HG03196 (cell line): ENCODE measurements at regions not wholly inside any gene's neighbourhood (a gene's known extent, or its start where the extent isn't known, plus 50 kb on each side); places are given as distances from the start of the nearest gene placed in this dataset.

ENCODE experiments used
- ATAC-seq: cut with Tn5 transposase; IDR thresholded peaks from one replicate; pipeline ENCODE4 v1.9.1; 2021; ENCODE audit not compliant: unreplicated experiment

- no peak for ATAC-seq
Measured at GRCh38 chr7:88442413-88442812, 135.7 kb upstream of the STEAP4 start.

GRCh38 chr7:88437132-88437531 is 130.4 kb upstream of the STEAP4 start:
- ATAC-seq = no peak

- no peak for ATAC-seq
Measured at GRCh38 chr7:88432301-88432700, 125.6 kb upstream of the STEAP4 start.

- ATAC-seq = no peak
Measured at GRCh38 chr7:88431882-88432281, 125.2 kb upstream of the STEAP4 start.

GRCh38 chr7:88429382-88429781 is 122.7 kb upstream of the STEAP4 start:
- ATAC-seq = no peak

GRCh38 chr7:88402529-88402928 is 95.8 kb upstream of the STEAP4 start:
- no peak for ATAC-seq

GRCh38 chr7:88401009-88401623 is 94.4 kb upstream of the STEAP4 start:
- peak; percentile 40 for ATAC-seq

GRCh38 chr7:88399696-88400240 is 93.1 kb upstream of the STEAP4 start:
- ATAC-seq = no peak

GRCh38 chr7:88399036-88399435 is 92.3 kb upstream of the STEAP4 start:
- ATAC-seq = no peak

GRCh38 chr7:88398459-88398858 is 91.8 kb upstream of the STEAP4 start:
- no peak for ATAC-seq

GRCh38 chr7:88396948-88397322 is 90.2 kb upstream of the STEAP4 start:
- peak; percentile 39 for ATAC-seq

GRCh38 chr7:88396295-88396947 is 89.7 kb upstream of the STEAP4 start:
- peak; percentile 63 for ATAC-seq

GRCh38 chr7:88395715-88396114 is 89.0 kb upstream of the STEAP4 start:
- no peak for ATAC-seq

- no peak for ATAC-seq
Measured at GRCh38 chr7:88391247-88391646, 84.6 kb upstream of the STEAP4 start.

GRCh38 chr7:88387368-88387767 is 80.7 kb upstream of the STEAP4 start:
- no peak for ATAC-seq

GRCh38 chr7:88386665-88387156 is 80.0 kb upstream of the STEAP4 start:
- no peak for ATAC-seq

GRCh38 chr7:88377434-88377833 is 70.7 kb upstream of the STEAP4 start:
- no peak for ATAC-seq

- ATAC-seq = no peak
Measured at GRCh38 chr7:88368686-88369085, 62.0 kb upstream of the STEAP4 start.

GRCh38 chr7:88366845-88367244 is 60.2 kb upstream of the STEAP4 start:
- no peak for ATAC-seq

- ATAC-seq = no peak
Measured at GRCh38 chr7:88363869-88364268, 57.2 kb upstream of the STEAP4 start.

- ATAC-seq = no peak
Measured at GRCh38 chr7:88363249-88363648, 56.6 kb upstream of the STEAP4 start.

GRCh38 chr7:88361357-88361756 is 54.7 kb upstream of the STEAP4 start:
- no peak for ATAC-seq

- no peak for ATAC-seq
Measured at GRCh38 chr7:88358881-88359280, 52.2 kb upstream of the STEAP4 start.
